ENCODE measurements at regions not wholly inside any gene's neighbourhood (a gene's known extent, or its start where the extent isn't known, plus 50 kb on each side); places are given as distances from the start of the nearest gene placed in this dataset.

GRCh38 chrX:94366616-94367015 is 692.6 kb downstream of the FAM133A start:
- CTCF ChIA-PET = no interaction called here
- no peak for DNase-seq (ENCODE audit: low spot score)
- no peak overlapping the region for H3K27ac ChIP-seq
- TF ChIP-seq, protein P1, sequence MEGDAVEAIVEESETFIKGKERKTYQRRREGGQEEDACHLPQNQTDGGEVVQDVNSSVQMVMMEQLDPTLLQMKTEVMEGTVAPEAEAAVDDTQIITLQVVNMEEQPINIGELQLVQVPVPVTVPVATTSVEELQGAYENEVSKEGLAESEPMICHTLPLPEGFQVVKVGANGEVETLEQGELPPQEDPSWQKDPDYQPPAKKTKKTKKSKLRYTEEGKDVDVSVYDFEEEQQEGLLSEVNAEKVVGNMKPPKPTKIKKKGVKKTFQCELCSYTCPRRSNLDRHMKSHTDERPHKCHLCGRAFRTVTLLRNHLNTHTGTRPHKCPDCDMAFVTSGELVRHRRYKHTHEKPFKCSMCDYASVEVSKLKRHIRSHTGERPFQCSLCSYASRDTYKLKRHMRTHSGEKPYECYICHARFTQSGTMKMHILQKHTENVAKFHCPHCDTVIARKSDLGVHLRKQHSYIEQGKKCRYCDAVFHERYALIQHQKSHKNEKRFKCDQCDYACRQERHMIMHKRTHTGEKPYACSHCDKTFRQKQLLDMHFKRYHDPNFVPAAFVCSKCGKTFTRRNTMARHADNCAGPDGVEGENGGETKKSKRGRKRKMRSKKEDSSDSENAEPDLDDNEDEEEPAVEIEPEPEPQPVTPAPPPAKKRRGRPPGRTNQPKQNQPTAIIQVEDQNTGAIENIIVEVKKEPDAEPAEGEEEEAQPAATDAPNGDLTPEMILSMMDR (conservative IDR thresholded peaks at IDR 0.05; ENCODE audit: low read depth) = no peak
- POLR2A ChIA-PET (ENCODE audit: low non-redundant PET) = no interaction called here

DNA sequence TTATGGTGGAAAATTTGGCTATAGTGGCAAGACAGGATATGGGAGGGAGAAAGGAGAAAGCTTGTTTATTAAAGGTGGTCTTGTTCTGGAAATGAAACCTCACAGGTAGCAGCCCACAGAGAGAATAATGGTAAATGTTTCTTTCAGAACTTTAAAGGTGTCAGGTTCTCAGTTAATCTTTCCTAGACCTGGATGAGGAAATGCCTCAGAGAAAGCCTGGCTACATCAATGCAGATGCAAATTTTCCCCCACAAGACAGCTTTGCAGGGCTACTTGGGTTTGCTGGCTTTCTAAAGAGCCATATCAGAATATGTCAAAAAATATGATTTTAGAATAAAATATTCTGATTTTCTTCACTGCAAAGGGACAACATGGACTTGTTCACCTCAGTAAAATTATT is 715.0 kb downstream of the FAM133A start:
- TF ChIP-seq, protein P1 (conservative IDR thresholded peaks at IDR 0.05; ENCODE audit: low read depth) = no peak
- ChIA-PET CTCF (interaction anchor here (0.6 kb wide), 1 partner anchor 15 kb away, joined by 5 read pairs; no protein-coding TSS in a partner anchor), POLR2A (ENCODE audit: low non-redundant PET) (no interaction called here)
- H3K27ac ChIP-seq = no peak overlapping the region
- DNase-seq (ENCODE audit: low spot score) = no peak

GRCh38 chrX:94400488-94400887 is 726.5 kb downstream of the FAM133A start:
- peak; percentile 71 for DNase-seq (ENCODE audit: low spot score)
- H3K27ac ChIP-seq = peak overlapping the region; percentile 73
- CTCF ChIA-PET = no interaction called here
- TF ChIP-seq, protein P1 (conservative IDR thresholded peaks at IDR 0.05; ENCODE audit: low read depth) = no peak
- POLR2A ChIA-PET (ENCODE audit: low non-redundant PET) = no interaction called here

GRCh38 chrX:94401426-94401825 is 727.4 kb downstream of the FAM133A start:
- peak overlapping the region; percentile 73 for H3K27ac ChIP-seq
- ChIA-PET CTCF (no interaction called here), POLR2A (ENCODE audit: low non-redundant PET) (no interaction called here)
- TF ChIP-seq, protein P1 (conservative IDR thresholded peaks at IDR 0.05; ENCODE audit: low read depth) = no peak
- DNase-seq (ENCODE audit: low spot score) = no peak

GRCh38 chrX:94414746-94415145 is 740.7 kb downstream of the FAM133A start:
- ChIA-PET CTCF (interaction anchor here (0.6 kb wide), 1 partner anchor 993 kb away, joined by 5 read pairs; no protein-coding TSS in a partner anchor), POLR2A (ENCODE audit: low non-redundant PET) (no interaction called here)
- H3K27ac ChIP-seq = no peak overlapping the region
- TF ChIP-seq, protein P1 (conservative IDR thresholded peaks at IDR 0.05; ENCODE audit: low read depth) = no peak
- DNase-seq (ENCODE audit: low spot score) = no peak

DNA sequence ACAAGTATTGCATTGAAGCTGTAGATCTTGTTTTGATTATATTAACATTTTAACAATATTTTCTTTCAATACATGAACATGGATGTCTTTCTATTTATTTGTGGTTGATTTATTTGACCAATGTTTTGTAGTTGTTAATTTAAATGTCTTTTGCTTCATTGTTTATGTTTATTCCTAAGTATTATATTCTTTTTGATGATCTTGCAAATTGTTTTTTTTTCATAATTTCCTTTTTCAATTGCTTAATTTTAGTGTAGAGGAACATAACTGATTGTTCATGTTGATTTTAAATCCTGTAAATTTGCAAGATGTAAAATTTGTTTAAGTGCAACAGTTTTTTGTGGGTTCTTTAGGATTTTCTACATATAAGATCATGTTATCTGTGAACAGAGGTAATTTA is 744.1 kb downstream of the FAM133A start:
- H3K27ac ChIP-seq = no peak overlapping the region
- TF ChIP-seq, protein P1 (conservative IDR thresholded peaks at IDR 0.05; ENCODE audit: low read depth) = no peak
- ChIA-PET POLR2A (ENCODE audit: low non-redundant PET) (no interaction called here), CTCF (no interaction called here)
- no peak for DNase-seq (ENCODE audit: low spot score)

DNA sequence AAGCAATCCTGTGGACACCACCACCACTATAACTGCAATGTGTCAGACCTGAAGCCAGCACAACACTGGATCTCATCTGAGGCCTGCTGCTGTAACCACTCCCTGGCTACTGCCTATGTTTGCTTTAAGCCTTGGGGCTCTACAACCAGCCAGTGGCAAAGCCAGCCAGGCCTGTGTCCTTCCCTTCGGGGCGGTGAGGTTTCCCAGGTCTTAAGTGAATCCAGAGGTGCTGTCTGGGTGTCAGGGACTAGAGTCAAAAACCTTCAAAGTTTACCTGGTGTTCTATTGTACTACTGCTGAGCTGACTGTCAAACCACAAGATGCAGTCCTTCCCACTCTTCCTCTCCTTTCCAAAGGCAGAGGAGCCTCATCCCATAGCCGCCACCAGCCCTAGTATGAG is 750.5 kb downstream of the FAM133A start:
- no peak for DNase-seq (ENCODE audit: low spot score)
- TF ChIP-seq, protein P1 (conservative IDR thresholded peaks at IDR 0.05; ENCODE audit: low read depth) = no peak
- POLR2A ChIA-PET (ENCODE audit: low non-redundant PET) = no interaction called here
- no peak overlapping the region for H3K27ac ChIP-seq
- CTCF ChIA-PET = no interaction called here

Data from RWPE1 (cell line).